GM18907 (cell line): ENCODE measurements at regions not wholly inside any gene's neighbourhood (a gene's known extent, or its start where the extent isn't known, plus 50 kb on each side); places are given as distances from the start of the nearest gene placed in this dataset.

Experiments
- ATAC-seq: cut with Tn5 transposase; IDR thresholded peaks from one replicate; pipeline ENCODE4 v1.9.1; 2021; ENCODE audit warnings: mild to moderate bottlenecking, moderate library complexity; ENCODE audit not compliant: unreplicated experiment

GRCh38 chr3:181660337-181660736, 51.4 kb upstream of the SOX2 start:
- no peak for ATAC-seq

DNA sequence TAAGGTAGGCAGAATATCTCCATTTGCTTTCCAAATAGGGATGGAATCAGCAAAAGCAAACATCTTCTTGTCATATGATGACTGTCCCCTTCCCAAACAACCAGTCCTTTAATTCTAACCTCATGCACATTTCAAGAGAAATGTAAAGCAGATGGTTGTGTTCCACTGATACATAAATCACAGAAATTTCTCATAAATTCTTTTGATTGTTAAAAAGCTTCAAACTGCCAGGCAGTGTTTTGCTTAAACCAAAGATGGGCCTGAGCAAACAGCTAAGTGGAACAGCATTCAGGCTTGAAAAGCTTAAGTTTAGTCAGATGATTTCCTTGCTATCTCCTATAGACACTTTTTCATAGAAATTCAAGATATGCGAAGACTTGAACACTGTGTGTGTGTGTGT, 74.3 kb upstream of the SOX2 start:
- no peak for ATAC-seq

- no peak for ATAC-seq
Measured at GRCh38 chr3:181637056-181637455, 74.7 kb upstream of the SOX2 start.

DNA sequence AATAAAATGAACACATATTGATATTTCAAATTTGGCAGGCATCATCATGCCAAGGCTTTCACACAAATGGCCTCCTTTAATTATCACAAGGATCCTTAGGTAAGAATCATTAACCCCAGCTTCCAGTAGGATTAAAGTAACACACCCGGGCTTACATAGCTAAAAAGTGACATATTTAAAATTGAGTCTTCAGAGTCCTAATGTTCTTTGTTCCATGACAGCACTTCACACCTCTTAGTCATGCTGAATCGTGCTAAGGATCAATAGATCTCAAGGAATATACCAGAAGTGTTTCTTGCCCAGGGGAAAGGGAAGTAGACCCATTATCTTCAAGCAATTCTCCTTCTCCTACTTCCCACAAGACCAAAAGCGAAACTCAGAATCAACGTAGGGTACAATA, 76.6 kb upstream of the SOX2 start:
- no peak for ATAC-seq

DNA sequence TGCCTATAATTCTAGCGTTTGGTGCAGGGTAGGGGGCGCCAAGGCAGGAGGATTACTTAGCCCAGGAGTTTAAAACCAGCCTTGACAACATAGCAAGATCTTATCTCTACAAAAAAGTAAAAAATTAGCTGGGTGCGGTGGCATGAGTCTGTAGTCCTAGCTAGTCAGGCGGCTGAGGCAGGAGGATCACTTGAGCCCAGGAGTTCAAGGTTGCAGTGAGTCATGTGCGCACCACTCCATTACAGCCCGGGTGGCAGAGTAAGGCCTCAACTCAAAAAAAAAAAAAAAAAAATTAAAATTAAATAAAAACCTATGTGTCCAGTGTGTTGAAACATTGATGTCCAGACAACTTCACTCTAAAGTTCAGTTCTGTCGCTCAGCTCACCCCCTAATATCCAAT, 78.2 kb upstream of the SOX2 start:
- no peak for ATAC-seq

DNA sequence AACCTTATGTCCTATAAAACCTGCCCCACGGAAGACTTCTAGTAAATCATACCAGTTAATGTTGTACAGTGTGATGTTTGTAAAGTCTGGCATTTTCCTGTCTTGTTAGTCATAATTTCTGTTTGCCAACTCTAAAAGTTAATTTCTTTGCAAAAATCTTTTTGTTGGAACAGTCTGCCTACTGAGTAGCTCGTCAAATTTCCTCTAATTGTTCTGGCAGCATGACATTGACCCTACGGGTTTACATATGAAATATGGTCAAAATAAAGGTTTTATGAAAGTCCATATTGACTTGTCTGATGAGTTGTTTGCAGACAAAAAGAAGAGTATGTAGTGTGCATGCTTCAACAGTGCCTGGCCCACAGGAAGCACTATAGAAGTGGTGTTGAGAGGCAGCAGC, 79.8 kb upstream of the SOX2 start:
- no peak for ATAC-seq

DNA sequence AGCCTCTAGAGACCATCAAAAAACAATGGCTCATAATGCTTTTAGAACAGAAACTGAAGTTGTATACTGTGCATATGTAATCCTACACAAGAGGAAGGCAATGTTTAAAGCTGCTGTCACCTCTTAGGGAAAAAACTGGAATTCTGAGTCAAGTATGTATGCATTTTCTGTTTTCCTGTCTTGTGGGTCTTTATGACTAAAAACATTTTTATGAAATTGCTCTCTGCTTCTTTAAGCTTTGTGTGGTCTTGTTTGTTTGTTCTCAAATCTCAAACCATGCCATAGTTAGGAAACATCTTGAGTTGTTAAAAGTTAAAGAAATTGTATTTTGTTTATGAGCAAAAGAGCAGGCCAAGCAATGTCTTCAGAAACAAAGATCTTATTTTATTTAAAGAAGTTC, 80.9 kb upstream of the SOX2 start:
- no peak for ATAC-seq

DNA sequence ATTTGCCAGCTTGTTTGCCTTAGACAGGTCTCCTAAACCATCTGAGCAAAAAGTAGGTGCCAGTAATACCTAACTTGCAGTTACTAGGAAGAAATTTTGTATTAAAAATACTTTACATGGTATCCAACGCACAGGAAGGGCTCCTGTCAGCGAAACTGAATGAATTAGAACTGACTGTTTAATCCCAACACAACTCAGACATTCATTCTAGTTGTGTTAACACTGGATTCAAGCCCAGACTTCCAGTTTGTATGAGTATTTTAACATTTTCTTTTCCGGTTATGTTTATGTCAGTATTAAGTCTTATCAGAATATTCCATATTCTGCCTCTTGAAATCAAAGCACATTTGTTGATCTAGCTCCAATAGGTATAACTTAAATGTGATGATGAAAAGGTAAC, 82.0 kb upstream of the SOX2 start:
- no peak for ATAC-seq

DNA sequence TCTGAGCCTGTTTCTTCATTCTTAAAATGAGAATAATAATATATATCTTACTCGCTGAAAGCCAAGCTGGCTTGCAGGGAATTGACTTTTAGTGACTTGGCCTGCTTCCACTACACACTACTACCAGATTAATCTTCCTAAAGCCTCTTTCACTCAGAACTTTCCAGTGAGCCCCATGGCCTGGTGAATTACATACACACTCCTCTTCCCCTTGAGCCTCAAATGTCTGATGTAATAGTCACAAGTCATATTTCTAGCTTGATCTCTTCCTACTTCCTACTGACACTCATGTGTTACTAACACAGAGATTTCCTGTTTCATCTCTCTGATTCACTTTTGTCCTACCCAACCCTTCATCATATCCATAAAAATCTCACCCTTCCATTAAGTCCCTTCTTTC, 82.7 kb upstream of the SOX2 start:
- ATAC-seq: no peak

DNA sequence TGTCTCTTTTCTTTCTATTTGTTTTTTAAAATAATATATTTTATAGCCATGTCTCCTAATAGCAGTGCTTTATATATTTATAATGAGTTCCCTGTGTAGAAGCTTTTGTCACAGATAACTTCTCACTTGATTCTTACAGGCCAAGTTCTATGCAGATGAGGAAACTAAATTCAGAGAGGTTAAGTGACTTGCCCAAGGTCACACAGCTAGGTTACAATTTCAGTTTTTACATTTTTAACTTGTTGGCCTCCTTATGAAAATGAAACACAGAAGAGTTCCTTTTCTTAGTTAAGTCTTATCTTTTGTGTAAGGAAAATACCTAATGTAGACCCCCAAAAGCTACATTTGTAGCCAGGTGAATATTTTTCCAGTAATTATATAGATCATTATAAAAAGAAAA, 83.3 kb upstream of the SOX2 start:
- no peak for ATAC-seq

- ATAC-seq: no peak
Measured at GRCh38 chr3:181626036-181626435, 85.7 kb upstream of the SOX2 start.

GRCh38 chr3:181623924-181624694, 87.6 kb upstream of the SOX2 start:
- no peak for ATAC-seq

- ATAC-seq: no peak
Measured at GRCh38 chr3:181622365-181622764, 89.4 kb upstream of the SOX2 start.

DNA sequence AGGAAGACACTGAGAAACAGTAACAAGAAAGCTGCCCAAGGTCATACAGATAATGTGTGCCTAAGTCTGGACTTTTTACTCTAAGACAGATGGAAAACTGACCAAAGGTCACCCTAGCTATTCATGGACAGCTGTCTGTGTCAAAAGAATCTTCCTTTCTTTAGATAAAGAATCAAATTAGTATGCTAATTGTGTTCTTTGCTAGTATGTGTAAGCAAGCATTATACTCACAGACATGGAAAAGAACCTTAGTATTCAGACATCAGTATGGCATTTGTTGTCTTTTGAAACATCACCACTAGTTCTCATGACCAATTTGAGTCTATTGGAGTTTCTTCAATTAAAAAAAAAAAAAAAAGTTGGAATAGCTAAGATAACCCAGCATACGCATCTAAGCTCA, 91.8 kb upstream of the SOX2 start:
- ATAC-seq: no peak

GRCh38 chr3:181618260-181618659, 93.5 kb upstream of the SOX2 start:
- ATAC-seq: no peak

- no peak for ATAC-seq
Measured at GRCh38 chr3:181616088-181617070, 95.3 kb upstream of the SOX2 start.

DNA sequence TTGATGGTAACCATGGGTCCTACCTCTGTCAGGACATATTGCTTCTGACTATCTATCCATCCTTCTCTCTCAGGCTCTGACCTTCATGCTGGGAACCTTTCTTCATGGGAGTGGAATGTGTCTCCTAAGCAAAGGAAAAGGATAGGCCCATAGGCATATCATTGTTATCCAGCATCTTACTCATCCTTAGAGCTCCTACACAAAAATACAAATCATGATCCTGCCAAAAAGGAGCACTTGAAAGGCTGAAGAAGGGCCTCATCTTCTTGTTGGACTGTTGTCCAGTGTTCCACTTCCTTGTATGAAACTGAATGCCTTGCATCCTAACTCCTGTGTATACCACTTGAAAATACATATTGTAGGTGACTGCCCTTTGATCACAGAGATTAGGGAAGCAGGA, 96.1 kb upstream of the SOX2 start:
- ATAC-seq: no peak

- ATAC-seq: no peak
Measured at GRCh38 chr3:181614878-181615277, 96.8 kb upstream of the SOX2 start.

GRCh38 chr3:181613813-181614212, 97.9 kb upstream of the SOX2 start:
- ATAC-seq: no peak

GRCh38 chr3:181613191-181613590, 98.5 kb upstream of the SOX2 start:
- ATAC-seq: no peak

GRCh38 chr3:181610973-181611265, 100.8 kb upstream of the SOX2 start:
- ATAC-seq: no peak
